Stomach smooth muscle (tissue), 2 donors: ENCODE measurements at regions not wholly inside any gene's neighbourhood (a gene's known extent, or its start where the extent isn't known, plus 50 kb on each side); places are given as distances from the start of the nearest gene placed in this dataset.

ENCODE experiments used
- H3K27ac ChIP-seq: one replicate; pipeline ENCODE4 v1.7.0; 2013; ENCODE audit warnings: mild to moderate bottlenecking, low read length, inconsistent platforms
- H3K27me3 ChIP-seq, 2 donors: one replicate each; pipeline ENCODE4 v1.7.0; 2013; ENCODE audit warnings: low read length in 2 of 2; ENCODE audit not compliant: insufficient read depth in 2 of 2, control insufficient read depth in 1 of 2
- H3K36me3 ChIP-seq, 2 donors: one replicate each; pipeline ENCODE4 v1.7.0; 2013; ENCODE audit warnings: low read length in 2 of 2; ENCODE audit not compliant: control insufficient read depth in 2 of 2, insufficient read depth in 2 of 2
- H3K4me1 ChIP-seq: one replicate; pipeline ENCODE4 v1.7.0; 2013; ENCODE audit warnings: low read length; ENCODE audit not compliant: control insufficient read depth, insufficient read depth
- H3K4me3 ChIP-seq, 2 donors: one replicate each; pipeline ENCODE4 v1.7.0; 2013; ENCODE audit warnings: low read length in 2 of 2
- H3K9ac ChIP-seq, 2 donors: one replicate each; pipeline ENCODE4 v1.7.0; 2013; ENCODE audit warnings: low read length in 2 of 2, mild to moderate bottlenecking in 1 of 2
- H3K9me3 ChIP-seq, 2 donors: one replicate each; pipeline ENCODE4 v1.7.0; 2013; ENCODE audit warnings: low read length in 2 of 2; ENCODE audit not compliant: control insufficient read depth in 2 of 2
- donor health status: healthy.
- donor health status: Pancreatic carcinoma.

DNA sequence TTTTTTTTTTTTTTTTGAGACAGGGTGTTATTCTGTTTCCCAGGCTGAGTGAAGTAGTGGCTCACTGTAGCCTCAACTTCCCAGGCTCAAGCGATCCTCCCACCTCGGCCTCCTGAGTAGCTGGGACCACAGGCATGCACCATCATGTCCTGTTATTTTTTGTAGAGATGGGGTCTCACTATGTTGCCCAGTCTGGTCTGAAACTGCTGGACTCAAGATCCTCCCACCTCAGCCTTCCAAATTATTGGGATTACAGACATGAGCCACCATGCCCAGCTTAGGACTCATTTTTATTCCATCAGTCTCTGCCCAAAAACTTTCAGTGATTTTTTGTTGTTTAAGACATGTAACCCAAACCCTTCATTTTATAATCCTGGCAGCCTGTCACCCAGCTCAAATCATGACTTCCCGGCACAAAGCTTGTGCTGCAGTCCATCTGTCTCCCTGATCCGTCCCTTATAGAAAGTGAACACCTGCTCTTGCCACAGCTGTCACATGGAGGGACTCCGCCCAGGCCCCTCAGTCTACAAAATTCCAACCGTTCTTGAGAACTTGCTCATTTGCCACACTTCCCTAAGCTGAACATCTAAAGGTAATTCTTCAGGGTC, 183.9 kb upstream of the JARID2 start:
- Histone ChIP-seq H3K4me3 (no peak overlapping the region), H3K27me3 (no peaks in the 10 kb centered on the region), H3K9me3 (peaks cover 0 to 5% of the 10 kb centered on the region in 2 donors), H3K9ac (no peak overlapping the region), H3K27ac (no peak overlapping the region), H3K36me3 (no peaks in the 10 kb centered on the region), H3K4me1 (no peaks in the 10 kb centered on the region)

GRCh38 chr6:15062516-15063252, 183.2 kb upstream of the JARID2 start:
- H3K9me3 ChIP-seq, result peaks cover 0 to 5% of the 10 kb centered on the region in 2 donors
- no peaks in the 10 kb centered on the region for H3K4me1 ChIP-seq
- H3K4me3 ChIP-seq, result no peak overlapping the region
- no peak overlapping the region for H3K27ac ChIP-seq
- no peak overlapping the region for H3K9ac ChIP-seq
- H3K36me3 ChIP-seq, result no peaks in the 10 kb centered on the region
- no peaks in the 10 kb centered on the region for H3K27me3 ChIP-seq

DNA sequence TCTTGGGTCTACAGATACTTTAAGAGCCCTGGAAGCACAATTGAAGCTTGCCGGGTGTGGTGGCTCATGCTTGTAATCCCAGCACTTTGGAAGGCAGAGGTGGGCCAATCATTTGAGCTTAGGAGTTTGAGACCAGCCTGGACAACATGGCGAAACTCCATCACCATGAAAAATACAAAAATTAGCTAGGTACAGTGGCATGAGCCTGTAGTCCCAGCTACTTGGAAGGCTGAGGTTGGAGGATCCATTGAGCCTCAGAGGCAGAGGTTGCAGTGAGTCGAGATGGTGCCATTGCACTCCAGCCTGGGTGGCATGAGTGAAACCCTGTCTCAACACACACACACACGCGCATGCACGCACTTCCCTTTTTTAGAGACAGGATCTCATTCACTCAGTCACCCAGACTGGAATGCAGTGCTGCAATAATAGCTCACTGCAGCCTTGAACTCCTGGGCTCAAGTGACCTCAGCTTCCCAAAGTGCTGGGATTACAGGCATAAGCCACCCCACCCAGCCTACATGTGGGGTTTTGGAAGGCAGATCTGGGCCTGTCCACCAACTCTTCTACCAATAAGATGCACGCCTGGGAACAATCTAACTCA, 182.5 kb upstream of the JARID2 start:
- Histone ChIP-seq H3K4me3 (no peak overlapping the region), H3K27ac (no peak overlapping the region), H3K9ac (no peak overlapping the region), H3K9me3 (peaks cover 0 to 5% of the 10 kb centered on the region in 2 donors), H3K36me3 (no peaks in the 10 kb centered on the region), H3K27me3 (no peaks in the 10 kb centered on the region), H3K4me1 (no peaks in the 10 kb centered on the region)

GRCh38 chr6:15065261-15065989, 180.4 kb upstream of the JARID2 start:
- no peak overlapping the region for H3K27ac ChIP-seq
- no peaks in the 10 kb centered on the region for H3K4me1 ChIP-seq
- H3K36me3 ChIP-seq, result no peaks in the 10 kb centered on the region
- no peak overlapping the region for H3K4me3 ChIP-seq
- no peak overlapping the region for H3K9ac ChIP-seq
- no peaks in the 10 kb centered on the region for H3K9me3 ChIP-seq
- H3K27me3 ChIP-seq, result no peaks in the 10 kb centered on the region

DNA sequence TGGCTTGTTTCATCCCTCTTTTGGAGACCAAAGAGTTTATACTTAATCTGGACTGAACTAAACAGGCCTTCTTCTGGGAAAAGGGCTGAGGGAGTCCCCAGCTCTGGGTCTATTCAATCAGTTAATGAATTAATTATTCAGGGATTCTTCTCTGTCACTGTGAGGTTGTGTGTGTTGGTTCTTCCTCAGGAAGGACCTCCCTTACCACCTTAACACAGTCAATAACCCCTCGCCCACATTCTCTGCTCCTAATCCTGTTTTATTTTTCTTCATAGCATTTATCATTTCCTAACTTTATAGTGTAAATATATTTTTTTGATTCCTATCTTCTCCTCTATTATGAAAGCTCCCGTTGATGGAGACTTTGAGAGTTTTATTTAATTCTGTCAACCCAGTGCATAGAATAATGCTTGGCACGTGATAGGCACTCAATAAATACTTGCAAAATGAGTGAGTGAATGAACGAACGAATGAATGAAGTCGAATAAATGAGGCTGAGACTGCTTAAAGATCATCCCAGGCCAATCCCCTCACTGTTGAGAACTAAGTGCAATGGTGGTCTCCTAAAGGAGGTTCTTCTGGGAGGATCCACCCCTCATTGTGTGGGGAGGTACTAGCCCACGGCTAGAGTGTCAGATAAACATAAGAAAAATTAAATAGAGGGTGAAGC, 179.6 kb upstream of the JARID2 start:
- H3K9me3 ChIP-seq, result no peaks in the 10 kb centered on the region
- no peak overlapping the region for H3K27ac ChIP-seq
- no peak overlapping the region for H3K9ac ChIP-seq
- H3K4me1 ChIP-seq, result no peaks in the 10 kb centered on the region
- H3K27me3 ChIP-seq, result no peaks in the 10 kb centered on the region
- no peak overlapping the region for H3K4me3 ChIP-seq
- no peaks in the 10 kb centered on the region for H3K36me3 ChIP-seq

DNA sequence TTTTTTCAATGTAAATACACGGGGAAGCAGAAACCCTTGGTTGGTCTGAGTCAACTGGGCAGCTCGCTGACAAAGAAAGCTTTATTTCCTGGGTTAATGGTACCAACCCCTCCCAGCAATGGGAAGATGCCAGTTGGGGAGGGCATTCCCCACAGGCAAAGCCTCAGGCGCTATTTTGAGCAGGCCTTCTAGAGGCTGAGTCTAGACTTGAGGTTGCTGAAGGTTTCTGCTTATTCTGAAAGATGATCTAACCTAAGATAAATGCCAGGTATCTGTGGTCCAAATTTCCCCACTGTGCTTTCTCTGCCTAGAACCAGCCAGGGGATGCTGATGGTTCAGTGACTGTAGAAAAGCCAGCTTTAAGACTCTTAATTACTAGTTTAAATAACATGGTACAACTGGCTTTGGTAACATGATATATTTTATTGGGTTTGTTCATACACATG, 172.5 kb upstream of the JARID2 start:
- H3K27ac ChIP-seq, result no peak overlapping the region
- H3K36me3 ChIP-seq, result no peaks in the 10 kb centered on the region
- no peak overlapping the region for H3K9ac ChIP-seq
- no peaks in the 10 kb centered on the region for H3K9me3 ChIP-seq
- no peaks in the 10 kb centered on the region for H3K27me3 ChIP-seq
- H3K4me1 ChIP-seq, result no peaks in the 10 kb centered on the region
- H3K4me3 ChIP-seq, result no peak overlapping the region

DNA sequence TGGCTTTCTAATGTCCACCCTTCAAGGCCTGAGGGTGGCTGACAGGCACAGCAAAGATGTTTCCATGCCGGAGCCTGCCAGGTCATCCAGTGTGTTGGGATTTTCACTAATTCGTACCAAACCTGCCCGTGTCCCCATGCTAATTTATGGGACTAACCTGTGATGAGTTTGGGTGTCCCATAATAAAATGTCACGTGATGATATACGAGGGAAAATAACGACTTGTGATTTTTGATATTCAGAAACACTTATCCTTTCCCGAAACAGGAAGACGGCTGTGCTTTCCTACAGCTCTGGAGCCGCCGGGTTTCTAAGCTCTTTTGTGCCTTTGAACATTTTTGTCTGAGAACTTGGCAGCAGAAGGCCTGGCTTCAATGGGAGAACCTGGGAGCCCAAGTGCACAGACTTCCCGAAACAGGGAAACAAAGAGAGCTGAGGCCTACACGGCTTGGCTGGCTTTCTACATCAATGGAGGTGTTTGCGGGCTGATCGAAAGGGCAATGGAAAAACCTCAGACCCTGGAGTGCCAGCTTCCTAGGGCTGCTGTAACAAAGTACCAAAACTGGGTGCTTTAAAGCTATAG, 171.9 kb upstream of the JARID2 start:
- Histone ChIP-seq H3K9ac (no peak overlapping the region), H3K27ac (no peak overlapping the region), H3K27me3 (no peaks in the 10 kb centered on the region), H3K4me1 (no peaks in the 10 kb centered on the region), H3K36me3 (no peaks in the 10 kb centered on the region), H3K4me3 (no peak overlapping the region), H3K9me3 (no peaks in the 10 kb centered on the region)

DNA sequence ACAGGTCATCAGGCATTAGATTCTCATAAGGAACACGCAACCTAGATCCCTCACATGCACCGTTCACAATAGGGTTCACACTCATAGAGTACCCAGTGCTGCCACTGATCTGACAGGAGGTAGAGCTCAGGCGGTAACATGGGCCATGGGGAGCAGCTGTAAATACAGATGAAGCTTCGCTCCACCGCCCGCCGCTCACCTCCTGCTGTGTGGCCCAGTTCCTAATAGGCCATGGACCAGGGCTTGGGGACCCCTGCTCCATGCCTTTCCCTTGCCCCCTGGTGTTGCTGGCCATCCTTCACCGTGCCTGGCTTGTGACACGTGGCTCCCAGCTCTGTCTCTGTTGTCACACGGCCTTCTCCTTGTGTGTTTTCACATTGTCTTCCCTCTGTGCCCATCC, 171.1 kb upstream of the JARID2 start:
- Histone ChIP-seq H3K4me3 (no peak overlapping the region), H3K9me3 (no peaks in the 10 kb centered on the region), H3K27me3 (no peaks in the 10 kb centered on the region), H3K36me3 (no peaks in the 10 kb centered on the region), H3K9ac (no peak overlapping the region), H3K4me1 (no peaks in the 10 kb centered on the region), H3K27ac (no peak overlapping the region)

- no peaks in the 10 kb centered on the region for H3K27me3 ChIP-seq
- H3K27ac ChIP-seq, result no peak overlapping the region
- no peak overlapping the region for H3K4me3 ChIP-seq
- H3K9ac ChIP-seq, result no peak overlapping the region
- H3K36me3 ChIP-seq, result no peaks in the 10 kb centered on the region
- H3K9me3 ChIP-seq, result no peaks in the 10 kb centered on the region
- H3K4me1 ChIP-seq, result no peaks in the 10 kb centered on the region
Observed at GRCh38 chr6:15076565-15076964, 169.3 kb upstream of the JARID2 start.

GRCh38 chr6:15077006-15077405, 168.9 kb upstream of the JARID2 start:
- H3K36me3 ChIP-seq, result no peaks in the 10 kb centered on the region
- H3K27me3 ChIP-seq, result no peaks in the 10 kb centered on the region
- no peak overlapping the region for H3K9ac ChIP-seq
- H3K4me3 ChIP-seq, result no peak overlapping the region
- no peak overlapping the region for H3K27ac ChIP-seq
- H3K9me3 ChIP-seq, result no peaks in the 10 kb centered on the region
- H3K4me1 ChIP-seq, result no peaks in the 10 kb centered on the region
